HG03521 (cell line): ENCODE measurements at regions not wholly inside any gene's neighbourhood (a gene's known extent, or its start where the extent isn't known, plus 50 kb on each side); places are given as distances from the start of the nearest gene placed in this dataset.

Experiments
- ATAC-seq: cut with Tn5 transposase; IDR thresholded peaks from one replicate; pipeline ENCODE4 v1.9.1; 2021; ENCODE audit warnings: mild to moderate bottlenecking, moderate library complexity; ENCODE audit not compliant: unreplicated experiment

- ATAC-seq = no peak
These were observed 395.1 kb downstream of the RAPGEF2 start for GRCh38 chr4:159497936-159498335.

- ATAC-seq = no peak
These were observed 395.7 kb downstream of the RAPGEF2 start for GRCh38 chr4:159498446-159499115.

- ATAC-seq = no peak
These were observed 398.0 kb downstream of the RAPGEF2 start for GRCh38 chr4:159500861-159501260.

GRCh38 chr4:159503236-159504008 lies 400.5 kb downstream of the RAPGEF2 start:
- no peak for ATAC-seq

- ATAC-seq = no peak
These were observed 401.8 kb downstream of the RAPGEF2 start for GRCh38 chr4:159504684-159505083.

GRCh38 chr4:159505266-159505975 lies 402.5 kb downstream of the RAPGEF2 start:
- no peak for ATAC-seq

- ATAC-seq = no peak
These were observed 404.1 kb downstream of the RAPGEF2 start for GRCh38 chr4:159506801-159507517.

- no peak for ATAC-seq
These were observed 406.1 kb downstream of the RAPGEF2 start for GRCh38 chr4:159508917-159509500.

GRCh38 chr4:159512348-159512747 lies 409.5 kb downstream of the RAPGEF2 start:
- ATAC-seq = no peak

- ATAC-seq = no peak
These were observed 412.6 kb downstream of the RAPGEF2 start for GRCh38 chr4:159515314-159516025.

- ATAC-seq = no peak
These were observed 413.8 kb downstream of the RAPGEF2 start for GRCh38 chr4:159516556-159517140.

GRCh38 chr4:159520074-159520473 lies 417.2 kb downstream of the RAPGEF2 start:
- ATAC-seq = no peak

GRCh38 chr4:159526172-159526571 lies 423.3 kb downstream of the RAPGEF2 start:
- no peak for ATAC-seq

- ATAC-seq = no peak
These were observed 431.8 kb downstream of the RAPGEF2 start for GRCh38 chr4:159534655-159535054.

- no peak for ATAC-seq
These were observed 435.7 kb downstream of the RAPGEF2 start for GRCh38 chr4:159538556-159538955.

GRCh38 chr4:159540038-159540437 lies 437.2 kb downstream of the RAPGEF2 start:
- no peak for ATAC-seq

GRCh38 chr4:159540501-159540900 lies 437.6 kb downstream of the RAPGEF2 start:
- ATAC-seq = no peak

GRCh38 chr4:159541143-159541542 lies 438.3 kb downstream of the RAPGEF2 start:
- no peak for ATAC-seq

- ATAC-seq = no peak
These were observed 439.4 kb downstream of the RAPGEF2 start for GRCh38 chr4:159542296-159542695.

GRCh38 chr4:159543831-159544230 lies 441.0 kb downstream of the RAPGEF2 start:
- ATAC-seq = no peak
